Neural progenitor cell (in vitro differentiated cells): ENCODE measurements at regions not wholly inside any gene's neighbourhood (a gene's known extent, or its start where the extent isn't known, plus 50 kb on each side); places are given as distances from the start of the nearest gene placed in this dataset.

ENCODE experiments used
- DNase-seq: peaks from one replicate; pipeline ENCODE4 v3.0.0-alpha.2; 2016; ENCODE audit warnings: low spot score
- H2AFZ ChIP-seq: fragments of 200-600 bp; sonication (generic); replicated peaks from 2 replicates; pipeline ENCODE4 v1.6.1; 2016; ENCODE audit warnings: antibody characterized with exemption
- H3F3A ChIP-seq: fragments of 200-600 bp; sonication (generic); 2 replicates; pipeline ENCODE4 v1.6.1; 2016; ENCODE audit warnings: antibody characterized with exemption, low read depth
- H3K27ac ChIP-seq: fragments of 200-600 bp; sonication (generic); 2 replicates; pipeline ENCODE4 v1.5.1; 2016; ENCODE audit warnings: mild to moderate bottlenecking
- H3K27me3 ChIP-seq: fragments of 200-600 bp; sonication (generic); 2 replicates; pipeline ENCODE4 v1.6.1; 2016; ENCODE audit warnings: mild to moderate bottlenecking, moderate library complexity
- H3K36me3 ChIP-seq: fragments of 200-600 bp; sonication (generic); 2 replicates; pipeline ENCODE4 v1.5.1; 2016
- H3K4me1 ChIP-seq: fragments of 200-600 bp; sonication (generic); 2 replicates; pipeline ENCODE4 v1.6.1; 2016; ENCODE audit warnings: mixed run types
- H3K4me2 ChIP-seq: fragments of 200-600 bp; sonication (generic); 2 replicates; pipeline ENCODE4 v1.6.1; 2016
- H3K4me3 ChIP-seq: fragments of 200-600 bp; sonication (generic); 2 replicates; pipeline ENCODE4 v1.5.1; 2016
- H3K79me2 ChIP-seq: fragments of 200-600 bp; sonication (generic); 2 replicates; pipeline ENCODE4 v1.6.1; 2016; ENCODE audit warnings: low read depth
- H3K9ac ChIP-seq: fragments of 200-600 bp; sonication (generic); 2 replicates; pipeline ENCODE4 v1.6.1; 2016
- H3K9me3 ChIP-seq: fragments of 200-600 bp; sonication (generic); 2 replicates; pipeline ENCODE4 v1.5.1; 2016; ENCODE audit warnings: low read depth
- H4K20me1 ChIP-seq: fragments of 200-600 bp; sonication (generic); 2 replicates; pipeline ENCODE4 v1.6.1; 2016; ENCODE audit warnings: low read depth
- H3K27ac Mint-ChIP-seq: 3 replicates; pipeline ENCODE4 v1.8.0; 2021; ENCODE audit warnings: mixed read lengths
- H3K27me3 Mint-ChIP-seq: 2 replicates; pipeline ENCODE4 v1.8.0; 2022; ENCODE audit warnings: low read depth, mild to moderate bottlenecking, inconsistent platforms, moderate library complexity, mixed read lengths; ENCODE audit not compliant: insufficient read depth
- H3K36me3 Mint-ChIP-seq: 3 replicates; pipeline ENCODE4 v1.8.0; 2021; ENCODE audit warnings: mixed read lengths
- H3K4me1 Mint-ChIP-seq: 3 replicates; pipeline ENCODE4 v1.8.0; 2021; ENCODE audit warnings: mixed read lengths
- H3K4me3 Mint-ChIP-seq: 3 replicates; pipeline ENCODE4 v1.8.0; 2021; ENCODE audit warnings: mild to moderate bottlenecking, moderate library complexity, mixed read lengths
- H3K9me3 Mint-ChIP-seq: 3 replicates; pipeline ENCODE4 v1.8.0; 2020; ENCODE audit warnings: mixed read lengths
- CTCF ChIP-seq: fragments of 200-600 bp; sonication (generic); IDR thresholded peaks from 2 replicates; pipeline ENCODE4 v1.5.1; 2017; ENCODE audit warnings: antibody characterized with exemption, mild to moderate bottlenecking
- EZH2 ChIP-seq: fragments of 200-600 bp; sonication (generic); IDR thresholded peaks from 2 replicates; pipeline ENCODE4 v1.6.1; 2017; ENCODE audit warnings: antibody characterized with exemption, mild to moderate bottlenecking, moderate library complexity
- EZH2phosphoT487 ChIP-seq: fragments of 200-600 bp; sonication (generic); IDR thresholded peaks from 2 replicates; pipeline ENCODE4 v1.6.1; 2017; ENCODE audit warnings: antibody characterized with exemption

DNA sequence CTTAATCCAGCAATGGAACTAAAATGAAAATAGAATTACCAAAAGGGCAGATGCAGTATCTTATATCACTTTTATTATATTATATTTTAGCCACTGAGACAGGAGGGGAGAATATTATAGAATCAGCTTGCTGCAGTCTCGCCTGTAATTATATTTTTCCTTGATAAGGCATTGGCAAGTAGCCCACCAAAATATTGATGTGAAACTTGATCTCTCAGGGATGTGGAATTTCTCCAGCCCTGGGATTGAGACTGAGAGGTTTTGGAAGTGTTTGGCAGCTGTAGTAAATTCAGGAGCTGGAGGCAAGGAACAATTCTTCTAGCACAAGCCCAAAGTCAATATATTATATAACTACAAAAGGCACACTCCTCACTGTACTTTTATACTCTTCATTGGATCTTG lies 142.1 kb upstream of the ADAMTSL1 start:
- H3K4me3 Mint-ChIP-seq: no peak overlapping the region
- no peak overlapping the region for H3K4me2 ChIP-seq
- H3K9me3 Mint-ChIP-seq: no peaks in the 10 kb centered on the region
- H3K36me3 Mint-ChIP-seq: no peaks in the 10 kb centered on the region
- no peak overlapping the region for H3K27ac ChIP-seq
- H3K36me3 ChIP-seq: no peaks in the 10 kb centered on the region
- no peaks in the 10 kb centered on the region for H3F3A ChIP-seq
- no peak for DNase-seq
- H3K9me3 ChIP-seq: no peaks in the 10 kb centered on the region
- H3K27ac Mint-ChIP-seq: no peak overlapping the region
- H4K20me1 ChIP-seq: no peaks in the 10 kb centered on the region
- no peaks in the 10 kb centered on the region for H3K4me1 Mint-ChIP-seq
- no peak overlapping the region for H3K9ac ChIP-seq
- H3K27me3 Mint-ChIP-seq: peaks cover 2% of the 10 kb centered on the region
- TF ChIP-seq EZH2: no peak
- no peak for TF ChIP-seq EZH2phosphoT487
- no peak for TF ChIP-seq CTCF
- no peak overlapping the region for H3K4me3 ChIP-seq
- no peaks in the 10 kb centered on the region for H3K27me3 ChIP-seq
- no peaks in the 10 kb centered on the region for H3K4me1 ChIP-seq
- no peaks in the 10 kb centered on the region for H3K79me2 ChIP-seq
- no peak overlapping the region for H2AFZ ChIP-seq

DNA sequence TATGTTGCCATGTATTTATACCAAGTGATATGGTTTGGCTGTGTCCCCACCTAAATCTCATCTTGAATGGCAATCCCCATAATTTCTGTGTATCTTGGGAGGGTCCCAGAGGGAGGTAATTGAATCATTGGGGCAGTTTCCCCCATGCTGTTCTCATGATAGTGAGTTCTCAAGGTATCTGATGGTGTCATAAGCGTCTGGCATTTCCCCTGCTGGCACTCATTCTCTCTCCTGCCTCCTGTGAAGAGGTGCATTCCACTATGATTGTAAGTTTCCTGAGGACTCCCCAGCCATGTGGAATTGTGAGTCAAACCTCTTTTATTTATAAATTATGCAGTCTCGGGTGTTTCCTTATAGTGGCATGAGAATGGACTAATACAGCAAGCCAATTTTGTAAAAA lies 140.8 kb upstream of the ADAMTSL1 start:
- H3K27me3 ChIP-seq: no peaks in the 10 kb centered on the region
- H3K9me3 ChIP-seq: no peaks in the 10 kb centered on the region
- no peak overlapping the region for H3K27ac Mint-ChIP-seq
- no peaks in the 10 kb centered on the region for H3K9me3 Mint-ChIP-seq
- H3K9ac ChIP-seq: no peak overlapping the region
- H3K4me3 Mint-ChIP-seq: no peak overlapping the region
- no peak for DNase-seq
- H3F3A ChIP-seq: no peaks in the 10 kb centered on the region
- H4K20me1 ChIP-seq: no peaks in the 10 kb centered on the region
- peaks cover 2% of the 10 kb centered on the region for H3K27me3 Mint-ChIP-seq
- H3K4me1 ChIP-seq: no peaks in the 10 kb centered on the region
- no peak overlapping the region for H3K4me2 ChIP-seq
- no peaks in the 10 kb centered on the region for H3K36me3 ChIP-seq
- no peaks in the 10 kb centered on the region for H3K79me2 ChIP-seq
- H2AFZ ChIP-seq: no peak overlapping the region
- no peaks in the 10 kb centered on the region for H3K4me1 Mint-ChIP-seq
- TF ChIP-seq CTCF (no peak), EZH2 (no peak), EZH2phosphoT487 (no peak)
- no peak overlapping the region for H3K27ac ChIP-seq
- H3K4me3 ChIP-seq: no peak overlapping the region
- H3K36me3 Mint-ChIP-seq: no peaks in the 10 kb centered on the region

DNA sequence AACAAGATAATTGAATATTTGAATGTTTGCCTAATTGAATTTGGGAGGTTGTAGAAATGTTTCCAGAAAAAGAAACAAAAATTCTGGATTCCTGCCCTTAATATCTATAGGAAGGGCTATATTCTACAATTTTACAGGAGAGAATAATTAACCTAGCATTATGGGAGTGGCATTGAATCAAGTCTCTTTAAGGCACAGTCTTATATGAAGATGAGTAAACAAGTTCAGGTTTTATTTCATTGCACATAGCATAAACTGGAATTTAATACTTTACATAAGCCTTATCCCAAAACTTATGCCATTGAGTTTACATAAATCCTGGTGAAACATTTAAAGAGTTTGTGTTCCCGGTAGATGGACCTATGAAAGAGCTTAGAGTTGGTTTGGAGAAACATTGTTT lies 138.1 kb upstream of the ADAMTSL1 start:
- peaks cover 2% of the 10 kb centered on the region for H3K27me3 Mint-ChIP-seq
- no peak for DNase-seq
- Histone ChIP-seq H3K36me3 (no peaks in the 10 kb centered on the region), H3K27me3 (no peaks in the 10 kb centered on the region), H3K4me2 (no peak overlapping the region), H3K9me3 (no peaks in the 10 kb centered on the region), H3K4me1 (no peaks in the 10 kb centered on the region), H3K9ac (no peak overlapping the region), H3K4me3 (no peak overlapping the region), H2AFZ (no peak overlapping the region), H3K79me2 (no peaks in the 10 kb centered on the region), H3F3A (no peaks in the 10 kb centered on the region), H3K27ac (no peak overlapping the region), H4K20me1 (no peaks in the 10 kb centered on the region)
- H3K4me3 Mint-ChIP-seq: no peak overlapping the region
- no peaks in the 10 kb centered on the region for H3K9me3 Mint-ChIP-seq
- H3K27ac Mint-ChIP-seq: no peak overlapping the region
- no peaks in the 10 kb centered on the region for H3K4me1 Mint-ChIP-seq
- H3K36me3 Mint-ChIP-seq: no peaks in the 10 kb centered on the region
- TF ChIP-seq EZH2phosphoT487 (no peak), EZH2 (no peak), CTCF (no peak)

DNA sequence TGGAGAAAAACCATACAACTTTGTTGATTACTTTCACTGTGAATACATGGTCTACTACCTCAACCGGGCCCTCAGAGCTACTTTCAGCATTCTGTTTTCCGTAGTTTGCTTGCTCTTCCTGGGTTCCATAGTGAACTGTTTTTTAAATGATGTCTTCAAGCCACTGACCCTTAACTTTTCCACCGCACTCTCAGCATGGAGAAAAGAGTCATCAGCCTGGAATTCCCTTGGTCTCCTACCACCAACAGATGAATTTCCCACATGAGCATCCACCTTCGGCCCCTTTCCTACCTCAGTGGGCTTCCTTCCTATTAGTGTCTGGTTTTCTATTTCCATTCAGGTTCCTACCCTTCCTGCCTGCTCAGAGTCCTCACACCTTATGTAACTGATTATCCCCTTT lies 135.9 kb upstream of the ADAMTSL1 start:
- no peak overlapping the region for H3K27ac ChIP-seq
- H3K36me3 ChIP-seq: no peaks in the 10 kb centered on the region
- no peak overlapping the region for H3K4me2 ChIP-seq
- no peak overlapping the region for H3K9ac ChIP-seq
- no peaks in the 10 kb centered on the region for H3K9me3 ChIP-seq
- no peaks in the 10 kb centered on the region for H3K4me1 Mint-ChIP-seq
- TF ChIP-seq CTCF: no peak
- TF ChIP-seq EZH2phosphoT487: no peak
- no peak for TF ChIP-seq EZH2
- DNase-seq: no peak
- no peaks in the 10 kb centered on the region for H4K20me1 ChIP-seq
- H3K4me3 Mint-ChIP-seq: no peak overlapping the region
- no peak overlapping the region for H3K4me3 ChIP-seq
- peaks cover 2% of the 10 kb centered on the region for H3K27me3 Mint-ChIP-seq
- no peaks in the 10 kb centered on the region for H3K4me1 ChIP-seq
- H3K27me3 ChIP-seq: no peaks in the 10 kb centered on the region
- H3K27ac Mint-ChIP-seq: no peak overlapping the region
- no peaks in the 10 kb centered on the region for H3K36me3 Mint-ChIP-seq
- no peak overlapping the region for H2AFZ ChIP-seq
- H3K79me2 ChIP-seq: no peaks in the 10 kb centered on the region
- H3K9me3 Mint-ChIP-seq: no peaks in the 10 kb centered on the region
- no peaks in the 10 kb centered on the region for H3F3A ChIP-seq
